ENCODE measurements at regions not wholly inside any gene's neighbourhood (a gene's known extent, or its start where the extent isn't known, plus 50 kb on each side); places are given as distances from the start of the nearest gene placed in this dataset.

DNA sequence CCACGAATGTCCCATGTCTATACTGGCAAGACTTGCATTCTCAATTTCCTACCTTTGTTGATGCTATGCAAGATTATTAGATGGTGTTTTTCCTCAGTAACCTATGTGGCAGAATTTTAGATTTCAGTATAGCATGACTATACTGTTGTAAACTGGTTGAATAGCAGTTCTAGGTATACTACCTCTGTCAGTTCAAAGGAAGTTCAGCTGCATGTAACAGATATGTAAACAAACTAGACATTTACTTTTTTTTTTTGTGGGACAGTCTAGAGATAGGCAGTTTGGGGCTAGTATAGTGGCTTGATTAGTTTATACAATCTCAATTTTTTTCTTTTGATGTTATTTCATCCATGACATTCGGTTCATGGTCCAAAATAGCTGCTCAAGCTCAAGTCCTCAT is 97.6 kb upstream of the GRIN3A start:
- TF ChIP-seq, protein P1, sequence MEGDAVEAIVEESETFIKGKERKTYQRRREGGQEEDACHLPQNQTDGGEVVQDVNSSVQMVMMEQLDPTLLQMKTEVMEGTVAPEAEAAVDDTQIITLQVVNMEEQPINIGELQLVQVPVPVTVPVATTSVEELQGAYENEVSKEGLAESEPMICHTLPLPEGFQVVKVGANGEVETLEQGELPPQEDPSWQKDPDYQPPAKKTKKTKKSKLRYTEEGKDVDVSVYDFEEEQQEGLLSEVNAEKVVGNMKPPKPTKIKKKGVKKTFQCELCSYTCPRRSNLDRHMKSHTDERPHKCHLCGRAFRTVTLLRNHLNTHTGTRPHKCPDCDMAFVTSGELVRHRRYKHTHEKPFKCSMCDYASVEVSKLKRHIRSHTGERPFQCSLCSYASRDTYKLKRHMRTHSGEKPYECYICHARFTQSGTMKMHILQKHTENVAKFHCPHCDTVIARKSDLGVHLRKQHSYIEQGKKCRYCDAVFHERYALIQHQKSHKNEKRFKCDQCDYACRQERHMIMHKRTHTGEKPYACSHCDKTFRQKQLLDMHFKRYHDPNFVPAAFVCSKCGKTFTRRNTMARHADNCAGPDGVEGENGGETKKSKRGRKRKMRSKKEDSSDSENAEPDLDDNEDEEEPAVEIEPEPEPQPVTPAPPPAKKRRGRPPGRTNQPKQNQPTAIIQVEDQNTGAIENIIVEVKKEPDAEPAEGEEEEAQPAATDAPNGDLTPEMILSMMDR (CRISPR knock-in tag; IDR thresholded peaks at IDR 0.05): no peak
- TF ChIP-seq ZNF549 (CRISPR knock-in tag; IDR thresholded peaks at IDR 0.05): no peak
- no peak for TF ChIP-seq ESRRA (CRISPR knock-in tag; IDR thresholded peaks at IDR 0.05; ENCODE audit: low read depth)
- TF ChIP-seq YY1 (IDR thresholded peaks at IDR 0.05; ENCODE audit: insufficient read depth, insufficient replicate concordance, low read depth, low read length): no peak
- no peak for TF ChIP-seq FOSL1 (CRISPR knock-in tag; IDR thresholded peaks at IDR 0.05; ENCODE audit: borderline replicate concordance)

Data from HepG2 (cell line).